GM12878 (cell line): ENCODE measurements at regions not wholly inside any gene's neighbourhood (a gene's known extent, or its start where the extent isn't known, plus 50 kb on each side); places are given as distances from the start of the nearest gene placed in this dataset.

ENCODE experiments used
- ATAC-seq: fragments of 200-7000 bp; cut with Tn5 transposase; 3 replicates; pipeline ENCODE4 v1.9.1; 2020; ENCODE audit warnings: mild to moderate bottlenecking, moderate library complexity
- BruUV-seq: library from RNA; stranded (reverse); fragments of 400-500 nt; replicated peaks from 2 replicates; lab custom pipeline; 2021; lab: Mats Ljungman, UMichigan
- CTCF ChIA-PET: fragments of 300-600 bp; sonication (Branson Sonifier 250); formaldehyde crosslinking; extraction: SDS; loops from one replicate; lab custom pipeline; 2021; ENCODE audit warnings: inconsistent platforms; lab: Yijun Ruan, JAX
- POLR2A ChIA-PET: fragments of 350-600 bp; formaldehyde crosslinking; extraction: SDS; loops from one replicate; lab custom pipeline; 2021; ENCODE audit warnings: inconsistent platforms; lab: Charles Lee
- RAD21 ChIA-PET: fragments of 300-600 bp; sonication (Branson Sonifier 250); formaldehyde crosslinking; loops from one replicate; lab custom pipeline; 2023; ENCODE audit warnings: antibody characterized with exemption; ENCODE audit not compliant: unreplicated experiment; lab: Charles Lee
- SMC1A ChIA-PET: fragments of 300-600 bp; sonication (Branson Sonifier 250); formaldehyde crosslinking; loops from one replicate; lab custom pipeline; 2023; ENCODE audit not compliant: unreplicated experiment, uncharacterized antibody; lab: Charles Lee
- DNase-seq: peaks from one replicate; pipeline ENCODE4 v3.0.0-alpha.2; 2011; ENCODE audit warnings: low read depth, low spot score
- FAIRE-seq: peaks from 3 replicates; lab custom pipeline; 2011; peaks lifted over from hg19 to GRCh38; lab: Jason Lieb, UNC
- H2AFZ ChIP-seq: 2 replicates; pipeline ENCODE4 v1.6.0; 2011; ENCODE audit warnings: low read depth, low read length, control low read depth; ENCODE audit not compliant: control insufficient read depth
- H3K27ac ChIP-seq: 2 replicates; pipeline ENCODE4 v1.5.1; 2011; ENCODE audit warnings: control low read depth; ENCODE audit not compliant: control insufficient read depth, insufficient read depth
- H3K27me3 ChIP-seq, 2 experiments: replicated peaks in 1 of 2; 2 replicates each; pipeline versions ENCODE4 v1.6.0 to v1.6.1; 2011; ENCODE audit warnings: low read length in 1 of 2; ENCODE audit not compliant: control insufficient read depth in 2 of 2, insufficient read depth in 2 of 2
- H3K36me3 ChIP-seq, 2 experiments: 2 replicates each; pipeline ENCODE4 v1.5.1; 2011; ENCODE audit warnings: low read length in 1 of 2; ENCODE audit not compliant: control insufficient read depth in 2 of 2, insufficient read depth in 2 of 2
- H3K4me1 ChIP-seq: 2 replicates; pipeline ENCODE4 v1.6.1; 2011; ENCODE audit warnings: mild to moderate bottlenecking, low read length, moderate library complexity, mixed read lengths; ENCODE audit not compliant: control insufficient read depth, insufficient read depth
- H3K4me2 ChIP-seq: 2 replicates; pipeline ENCODE4 v1.6.0; 2011; ENCODE audit warnings: control low read depth; ENCODE audit not compliant: control insufficient read depth, insufficient read depth
- H3K4me3 ChIP-seq: fragments of 200-600 bp; sonication (generic); 2 replicates; pipeline ENCODE4 v1.5.1; 2016
- H3K79me2 ChIP-seq: 2 replicates; pipeline ENCODE4 v1.6.0; 2011; ENCODE audit warnings: low read length; ENCODE audit not compliant: control insufficient read depth, insufficient read depth
- H3K9ac ChIP-seq: 2 replicates; pipeline ENCODE4 v1.8.0; 2011; ENCODE audit warnings: low read length, control low read depth, mixed read lengths; ENCODE audit not compliant: control insufficient read depth, insufficient read depth
- H3K9me3 ChIP-seq: replicated peaks from 3 replicates; pipeline ENCODE4 v1.5.1; 2011; ENCODE audit warnings: mild to moderate bottlenecking, low read length; ENCODE audit not compliant: control insufficient read depth, insufficient read depth
- H4K20me1 ChIP-seq: 2 replicates; pipeline ENCODE4 v1.6.0; 2011; ENCODE audit not compliant: control insufficient read depth, insufficient read depth
- BACH1 ChIP-seq: fragments of 450-650 bp; IDR thresholded peaks from 2 replicates; pipeline ENCODE4 v1.6.1; 2017; ENCODE audit warnings: mild to moderate bottlenecking, borderline replicate concordance
- ESRRA ChIP-seq: IDR thresholded peaks from 2 replicates; pipeline ENCODE4 v1.6.1; 2012; ENCODE audit warnings: mild to moderate bottlenecking, low read length, improper control_type of control experiment
- HDAC2 ChIP-seq: fragments of 200-600 bp; sonication (generic); IDR thresholded peaks from 2 replicates; pipeline ENCODE4 v1.6.1; 2017
- JUND ChIP-seq: IDR thresholded peaks from 2 replicates; pipeline ENCODE4 v1.6.1; 2012; ENCODE audit warnings: low read depth, mild to moderate bottlenecking, low read length, improper control_type of control experiment, moderate library complexity
- LARP7 ChIP-seq: fragments of 450-650 bp; IDR thresholded peaks from 2 replicates; pipeline ENCODE4 v1.6.1; 2017; ENCODE audit warnings: mild to moderate bottlenecking
- MEF2B ChIP-seq: fragments of 450-650 bp; IDR thresholded peaks from 2 replicates; pipeline ENCODE4 v1.6.1; 2018; ENCODE audit warnings: mild to moderate bottlenecking, moderate library complexity; ENCODE audit not compliant: partially characterized antibody, poor library complexity, severe bottlenecking
- NFYB ChIP-seq: IDR thresholded peaks from 2 replicates; pipeline ENCODE4 v1.6.1; 2011; ENCODE audit warnings: low read depth, mild to moderate bottlenecking, low read length, improper control_type of control experiment, moderate library complexity; ENCODE audit not compliant: insufficient read depth
- NR2C2 ChIP-seq: IDR thresholded peaks from 2 replicates; pipeline ENCODE4 v1.6.1; 2011; ENCODE audit warnings: borderline replicate concordance, low read depth; ENCODE audit not compliant: control insufficient read depth, insufficient read length
- SIN3A ChIP-seq: IDR thresholded peaks from 2 replicates; pipeline ENCODE4 v1.6.1; 2012; ENCODE audit warnings: low read depth, low read length, improper control_type of control experiment
- SP1 ChIP-seq: IDR thresholded peaks from one replicate; pipeline ENCODE4 v1.6.1; 2011; ENCODE audit warnings: low read depth, low read length
- STAT1 ChIP-seq: fragments of 450-650 bp; conservative IDR thresholded peaks from 2 replicates; pipeline ENCODE4 v1.6.1; 2014; ENCODE audit warnings: antibody characterized with exemption, mild to moderate bottlenecking
- YBX1 ChIP-seq: fragments of 450-650 bp; IDR thresholded peaks from 2 replicates; pipeline ENCODE4 v1.6.1; 2016; ENCODE audit warnings: antibody characterized with exemption
- ZNF207 ChIP-seq: fragments of 450-650 bp; IDR thresholded peaks from 2 replicates; pipeline ENCODE4 v1.6.1; 2014; ENCODE audit warnings: antibody characterized with exemption, mild to moderate bottlenecking, borderline replicate concordance
- WGBS: methylation state at CpG from one replicate; pipeline ENCODE4 v1.1.6; 2016; ENCODE audit warnings: low lambda C conversion rate; ENCODE audit not compliant: insufficient replicate concordance, insufficient coverage; ENCODE audit errors: missing lambda C conversion rate; 5-methylcytosine and 5-hydroxymethylcytosine counted together
- in situ Hi-C: fragments of 300-500 bp; cut with MboI; formaldehyde crosslinking; loops from 9 replicates; pipeline ENCODE4 v1.14.3; 2018; ENCODE audit warnings: mixed read lengths
- intact Hi-C: fragments of 100-400 bp; cut with micrococcal nuclease; formaldehyde crosslinking; loops from one replicate; pipeline ENCODE4 v1.14.2; 2022; ENCODE audit not compliant: unreplicated experiment

GRCh38 chr13:99071211-99071610, 93.3 kb upstream of the DOCK9 start (continued):
- TF ChIP-seq YBX1 (no peak), NR2C2 (no peak), ESRRA (no peak)

- no TSS peak for BruUV-seq
- Histone ChIP-seq H3K79me2 (no peaks in the 10 kb centered on the region), H3K4me2 (no peak overlapping the region), H3K27me3 (no peaks in the 10 kb centered on the region), H3K4me3 (no peak overlapping the region), H3K9me3 (peaks cover 10% of the 10 kb centered on the region; the same call in 2 of the 3 replicates), H3K9ac (no peak overlapping the region), H3K27ac (no peak overlapping the region), H3K4me1 (peaks cover 4% of the 10 kb centered on the region; the same call in 1 of the 2 replicates), H2AFZ (no peak overlapping the region), H4K20me1 (no peaks in the 10 kb centered on the region), H3K36me3 (no peaks in the 10 kb centered on the region)
- SMC1A ChIA-PET, result no interaction called here
- no peak for FAIRE-seq
- intact Hi-C loops (no loop called here), in situ Hi-C loops (no loop called here)
- WGBS, result 68% methylated on average over 6 of the region's 6 CpGs
- RAD21 ChIA-PET, result no interaction called here
- ATAC-seq, result no peak
- TF ChIP-seq SP1, result no peak
- TF ChIP-seq ZNF207, result no peak
- no peak for TF ChIP-seq SIN3A
- no peak for TF ChIP-seq YBX1
- no peak for TF ChIP-seq BACH1
- TF ChIP-seq JUND, result no peak
- TF ChIP-seq LARP7, result no peak
- POLR2A ChIA-PET, result no interaction called here
- no peak for DNase-seq
- CTCF ChIA-PET, result no interaction called here
These were observed 93.8 kb upstream of the DOCK9 start for GRCh38 chr13:99071666-99072065.

- DNase-seq (no peak), FAIRE-seq (no peak), ATAC-seq (no peak)
- WGBS, result 39% methylated on average over 2 of the region's 2 CpGs
- TF ChIP-seq STAT1, result no peak
- TF ChIP-seq NFYB, result no peak
- TF ChIP-seq MEF2B, result no peak
- TF ChIP-seq HDAC2, result no peak
- Histone ChIP-seq H3K4me2 (no peak overlapping the region), H3K36me3 (no peaks in the 10 kb centered on the region), H3K4me1 (peaks cover 4% of the 10 kb centered on the region; the same call in 1 of the 2 replicates), H2AFZ (no peak overlapping the region), H3K4me3 (no peak overlapping the region), H3K79me2 (no peaks in the 10 kb centered on the region), H3K9me3 (peaks cover 10% of the 10 kb centered on the region; the same call in 2 of the 3 replicates), H4K20me1 (no peaks in the 10 kb centered on the region), H3K9ac (no peak overlapping the region), H3K27me3 (no peaks in the 10 kb centered on the region), H3K27ac (no peak overlapping the region)
- in situ Hi-C loops (no loop called here), intact Hi-C loops (no loop called here)
- ChIA-PET RAD21 (no interaction called here), CTCF (no interaction called here), SMC1A (no interaction called here), POLR2A (no interaction called here)
- BruUV-seq, result no TSS peak
These were observed 94.5 kb upstream of the DOCK9 start for GRCh38 chr13:99072356-99072755.
